ENCODE measurements at regions not wholly inside any gene's neighbourhood (a gene's known extent, or its start where the extent isn't known, plus 50 kb on each side); places are given as distances from the start of the nearest gene placed in this dataset.

DNA sequence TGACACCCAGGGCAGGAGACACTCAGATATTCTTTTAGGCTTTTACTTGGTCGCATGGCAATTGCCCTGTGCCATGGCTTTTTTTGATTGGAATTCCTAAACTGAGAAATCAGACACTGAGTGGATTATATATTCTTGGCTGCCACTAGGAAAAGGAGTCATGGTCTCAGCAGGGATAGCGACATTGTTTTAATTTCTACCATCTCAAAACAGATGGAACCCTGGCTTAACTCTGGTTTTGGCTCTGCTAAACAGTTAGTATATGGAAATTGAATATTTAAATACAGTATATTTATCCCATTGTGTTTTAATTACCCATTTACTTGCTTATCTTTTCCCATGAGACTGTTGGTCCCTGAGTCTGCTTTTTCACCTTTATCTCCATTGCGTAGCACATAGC, 84.0 kb downstream of the DACT1 start:
- ATAC-seq (no peak), DNase-seq (no peak)
- intact Hi-C loops (cut with DNase I, micrococcal nuclease) = no loop called here
- H3K9me3 ChIP-seq = no peaks in the 10 kb centered on the region
- no peaks in the 10 kb centered on the region for H3K36me3 ChIP-seq (ENCODE audit: low read depth)
- no peak overlapping the region for H3K4me3 ChIP-seq
- H3K4me1 ChIP-seq (ENCODE audit: low read depth) = no peaks in the 10 kb centered on the region
- TF ChIP-seq CTCF (IDR thresholded peaks at IDR 0.05) = no peak

GRCh38 chr14:58722441-58722840, 84.7 kb downstream of the DACT1 start:
- Histone ChIP-seq H3K4me3 (no peak overlapping the region), H3K36me3 (ENCODE audit: low read depth) (no peaks in the 10 kb centered on the region), H3K4me1 (ENCODE audit: low read depth) (no peaks in the 10 kb centered on the region), H3K9me3 (no peaks in the 10 kb centered on the region)
- ATAC-seq (no peak), DNase-seq (no peak)
- intact Hi-C loops (cut with DNase I, micrococcal nuclease) = no loop called here
- TF ChIP-seq CTCF (IDR thresholded peaks at IDR 0.05) = no peak

DNA sequence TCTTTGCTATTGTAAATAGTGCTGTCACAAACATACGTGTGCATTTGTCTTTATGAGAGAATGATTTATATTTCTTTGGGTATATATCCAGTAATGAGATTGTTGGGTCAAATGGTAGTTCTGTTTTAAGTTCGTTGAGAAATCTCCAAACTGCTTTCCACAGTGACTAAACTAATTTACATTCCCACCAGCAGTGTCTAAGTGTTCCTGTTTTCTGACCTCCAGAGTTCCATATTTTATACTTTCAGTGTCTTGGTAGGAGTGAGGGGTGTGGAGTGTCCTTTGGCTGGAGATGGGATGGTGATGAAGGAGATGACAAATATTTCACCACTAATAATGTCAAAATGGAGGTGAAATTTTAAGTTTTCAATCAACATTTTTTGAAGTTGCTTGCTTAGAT, 86.4 kb downstream of the DACT1 start:
- ATAC-seq = no peak
- no peak for TF ChIP-seq CTCF (IDR thresholded peaks at IDR 0.05)
- intact Hi-C loops (cut with DNase I, micrococcal nuclease) = no loop called here
- Histone ChIP-seq H3K4me1 (ENCODE audit: low read depth) (no peaks in the 10 kb centered on the region), H3K9me3 (no peaks in the 10 kb centered on the region), H3K36me3 (ENCODE audit: low read depth) (no peaks in the 10 kb centered on the region), H3K4me3 (no peak overlapping the region)
- no peak for DNase-seq

DNA sequence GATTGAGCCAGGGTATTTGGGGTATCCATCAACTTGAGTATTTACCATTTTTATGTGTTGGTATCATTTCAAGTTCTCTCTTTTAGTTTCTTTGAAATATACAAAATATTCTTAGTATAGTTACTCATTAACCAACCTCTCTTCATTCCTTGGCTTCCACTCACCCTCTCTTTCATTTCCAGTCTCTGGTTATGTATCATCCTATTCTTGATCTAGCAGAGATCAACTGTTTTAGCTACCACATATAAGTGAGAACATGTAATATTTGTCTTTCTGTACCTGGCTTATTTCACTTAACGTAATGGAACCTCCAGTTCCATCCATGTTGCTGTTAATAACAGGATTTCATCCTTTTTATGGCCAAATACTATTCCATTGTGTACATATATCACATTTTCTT, 86.9 kb downstream of the DACT1 start:
- intact Hi-C loops (cut with DNase I, micrococcal nuclease) = no loop called here
- ATAC-seq = no peak
- H3K4me1 ChIP-seq (ENCODE audit: low read depth) = no peaks in the 10 kb centered on the region
- no peak for TF ChIP-seq CTCF (IDR thresholded peaks at IDR 0.05)
- H3K9me3 ChIP-seq = no peaks in the 10 kb centered on the region
- H3K4me3 ChIP-seq = no peak overlapping the region
- DNase-seq = no peak
- no peaks in the 10 kb centered on the region for H3K36me3 ChIP-seq (ENCODE audit: low read depth)

DNA sequence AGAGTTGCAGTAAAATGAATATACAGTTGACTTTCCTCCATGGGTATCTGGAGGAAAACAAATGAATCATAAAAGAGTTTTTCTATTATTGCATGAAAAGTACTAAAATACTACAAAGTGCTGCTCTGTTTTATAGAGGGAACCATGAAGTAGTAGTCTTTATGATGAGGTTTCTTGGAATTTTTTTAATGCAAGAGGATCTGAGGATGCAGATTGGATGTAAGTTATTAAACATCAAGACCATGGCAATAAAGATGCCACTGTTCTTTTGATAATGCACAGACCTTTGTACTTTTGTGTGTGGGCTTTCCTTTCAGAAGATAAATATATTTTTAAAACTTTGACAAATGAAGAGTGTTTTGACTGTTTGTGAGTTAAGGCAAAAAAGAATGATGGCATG, 87.5 kb downstream of the DACT1 start:
- H3K4me1 ChIP-seq (ENCODE audit: low read depth) = no peaks in the 10 kb centered on the region
- no peak overlapping the region for H3K4me3 ChIP-seq
- DNase-seq = no peak
- no peaks in the 10 kb centered on the region for H3K9me3 ChIP-seq
- ATAC-seq = no peak
- intact Hi-C loops (cut with DNase I, micrococcal nuclease) = no loop called here
- H3K36me3 ChIP-seq (ENCODE audit: low read depth) = no peaks in the 10 kb centered on the region
- TF ChIP-seq CTCF (IDR thresholded peaks at IDR 0.05) = no peak

- Histone ChIP-seq H3K9me3 (no peaks in the 10 kb centered on the region), H3K36me3 (ENCODE audit: low read depth) (no peaks in the 10 kb centered on the region), H3K4me3 (no peak overlapping the region), H3K4me1 (ENCODE audit: low read depth) (no peaks in the 10 kb centered on the region)
- ATAC-seq (no peak), DNase-seq (no peak)
- TF ChIP-seq CTCF (IDR thresholded peaks at IDR 0.05) = no peak
- intact Hi-C loops (cut with DNase I, micrococcal nuclease) = no loop called here
Measured at GRCh38 chr14:58725871-58726270, 88.1 kb downstream of the DACT1 start.

Measured in mucosa of descending colon (tissue), 3 donors.